HG03432 (cell line): ENCODE measurements at regions not wholly inside any gene's neighbourhood (a gene's known extent, or its start where the extent isn't known, plus 50 kb on each side); places are given as distances from the start of the nearest gene placed in this dataset.
"Not testable (repeated sequence)": the region's sequence is repeated elsewhere in the genome, so short reads cannot be mapped to it uniquely, and the experiment has no call there.

ENCODE experiments used
- ATAC-seq: cut with Tn5 transposase; IDR thresholded peaks from one replicate; pipeline ENCODE4 v1.9.1; 2021; ENCODE audit warnings: mild to moderate bottlenecking, moderate library complexity; ENCODE audit not compliant: unreplicated experiment

DNA sequence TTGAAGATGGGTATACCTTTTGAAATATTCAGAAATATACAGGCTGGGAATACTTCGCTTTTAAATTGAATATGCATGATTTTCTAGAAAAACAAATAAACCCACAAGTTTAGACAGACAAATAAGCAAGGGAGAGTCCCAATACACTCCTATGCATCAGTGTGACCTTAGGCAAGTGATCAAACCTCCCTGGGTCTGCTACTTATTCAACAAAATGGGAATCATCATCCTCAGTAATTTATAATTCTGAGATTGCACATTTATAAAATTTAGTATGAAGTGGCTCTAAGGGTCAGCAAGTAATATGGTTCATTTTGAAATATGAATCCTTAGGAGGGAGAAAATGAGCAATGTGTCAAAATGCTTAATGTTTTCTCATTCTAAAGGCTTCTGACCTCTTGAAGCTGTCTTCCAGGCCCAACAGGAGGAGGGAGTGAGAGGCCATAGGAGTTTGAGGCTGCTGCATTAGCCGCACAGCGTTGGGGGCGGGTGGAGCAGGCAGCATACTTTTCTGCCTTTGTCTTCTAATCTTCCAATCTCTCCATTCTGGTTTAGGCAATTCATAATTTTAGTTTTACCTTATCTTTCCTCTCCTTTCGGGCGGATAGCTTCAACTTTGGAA, 155.1 kb downstream of the TRIB2 start:
- ATAC-seq: no peak

DNA sequence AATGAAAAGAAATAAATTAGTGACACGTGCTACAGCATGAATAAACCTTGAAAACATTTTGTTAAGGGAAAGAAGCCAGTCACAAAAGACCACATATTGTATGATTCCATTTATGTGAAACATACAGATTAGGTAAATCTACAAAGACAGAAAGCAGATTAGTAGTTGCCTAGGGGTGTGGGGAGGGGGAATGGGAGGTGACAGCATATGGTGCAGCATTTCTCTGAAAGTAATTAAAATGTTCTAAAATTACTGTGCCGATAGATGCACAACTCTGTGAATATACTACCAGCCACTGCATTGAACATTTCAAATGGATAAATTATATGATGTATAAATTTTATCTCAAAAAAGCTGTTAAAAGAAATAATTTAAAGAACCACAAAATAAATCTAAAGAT, 161.0 kb downstream of the TRIB2 start:
- ATAC-seq: no peak

DNA sequence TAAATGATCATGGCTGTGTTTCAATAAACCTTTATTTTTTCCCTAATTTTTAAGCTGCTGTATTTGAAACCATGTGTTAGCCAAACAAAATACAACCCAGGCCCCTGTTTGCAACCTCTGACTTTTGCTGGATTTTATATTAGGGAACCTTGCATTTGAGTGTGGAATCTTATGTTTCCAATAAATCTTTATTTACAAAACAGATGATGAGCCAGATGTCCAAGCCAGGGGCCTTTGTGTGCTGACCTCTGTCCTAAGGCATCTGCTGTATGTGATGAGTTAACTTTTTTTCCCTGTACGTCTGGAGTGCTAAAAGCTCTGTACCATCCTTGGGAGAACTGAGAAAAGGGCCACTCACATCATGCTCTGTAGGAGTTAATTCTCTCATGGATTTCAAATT, 162.9 kb downstream of the TRIB2 start:
- no peak for ATAC-seq

DNA sequence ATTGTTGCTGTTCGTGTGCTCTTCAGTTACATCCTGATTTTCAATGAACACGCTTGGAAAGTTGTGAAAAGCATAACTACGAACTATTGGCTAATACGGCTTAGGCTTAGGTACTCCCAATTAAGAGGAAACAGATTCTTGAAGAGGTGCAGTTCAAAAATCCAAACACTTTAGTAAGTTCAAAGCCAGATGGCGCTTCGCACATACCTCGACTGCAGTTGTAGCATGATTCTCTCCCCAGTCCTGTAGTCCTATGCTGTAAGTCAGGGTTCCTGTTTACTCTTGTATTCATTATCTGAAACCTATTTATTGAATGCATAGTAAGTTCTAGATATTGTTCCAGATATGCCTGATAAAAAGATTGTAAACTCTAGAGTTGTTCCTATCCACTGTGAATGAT, 165.2 kb downstream of the TRIB2 start:
- no peak for ATAC-seq

DNA sequence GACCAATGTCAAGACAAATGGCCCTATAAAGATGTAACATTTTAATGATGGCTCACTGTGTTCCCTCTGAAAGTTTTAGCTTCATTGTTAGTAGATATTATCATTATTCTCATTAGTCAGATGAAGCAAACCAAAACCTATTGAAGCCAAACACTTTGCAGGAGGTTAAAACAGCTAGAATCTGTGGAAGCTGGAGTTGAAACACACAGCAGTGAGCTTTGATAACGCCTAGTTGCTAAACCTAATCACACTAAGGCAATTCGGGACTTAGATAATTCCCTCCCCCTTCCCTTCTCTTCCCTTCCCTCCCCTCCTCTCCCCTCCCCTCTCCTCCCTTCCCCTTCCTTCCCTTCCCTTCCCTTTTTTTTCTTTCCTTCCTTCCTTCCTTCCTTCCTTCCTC, 165.7 kb downstream of the TRIB2 start:
- ATAC-seq: no peak

DNA sequence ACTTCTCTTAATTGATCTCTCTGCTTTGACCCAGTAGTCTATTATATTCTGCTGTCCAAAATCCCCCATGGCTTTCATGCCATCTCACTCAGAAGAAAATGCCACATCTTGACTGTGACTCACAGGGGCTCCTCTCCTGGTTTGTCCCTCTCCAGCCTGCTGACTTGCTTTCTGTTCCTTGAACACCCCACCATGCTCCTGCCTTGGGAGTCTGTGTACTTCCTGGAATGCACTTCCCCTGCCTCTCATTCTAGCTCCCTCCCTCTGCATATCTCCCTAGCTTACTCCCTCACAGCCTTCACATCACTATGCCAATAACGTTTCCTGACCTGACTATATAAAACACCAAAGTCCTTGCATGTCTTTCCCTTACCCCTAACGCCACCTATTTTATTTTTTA, 167.2 kb downstream of the TRIB2 start:
- no peak for ATAC-seq

DNA sequence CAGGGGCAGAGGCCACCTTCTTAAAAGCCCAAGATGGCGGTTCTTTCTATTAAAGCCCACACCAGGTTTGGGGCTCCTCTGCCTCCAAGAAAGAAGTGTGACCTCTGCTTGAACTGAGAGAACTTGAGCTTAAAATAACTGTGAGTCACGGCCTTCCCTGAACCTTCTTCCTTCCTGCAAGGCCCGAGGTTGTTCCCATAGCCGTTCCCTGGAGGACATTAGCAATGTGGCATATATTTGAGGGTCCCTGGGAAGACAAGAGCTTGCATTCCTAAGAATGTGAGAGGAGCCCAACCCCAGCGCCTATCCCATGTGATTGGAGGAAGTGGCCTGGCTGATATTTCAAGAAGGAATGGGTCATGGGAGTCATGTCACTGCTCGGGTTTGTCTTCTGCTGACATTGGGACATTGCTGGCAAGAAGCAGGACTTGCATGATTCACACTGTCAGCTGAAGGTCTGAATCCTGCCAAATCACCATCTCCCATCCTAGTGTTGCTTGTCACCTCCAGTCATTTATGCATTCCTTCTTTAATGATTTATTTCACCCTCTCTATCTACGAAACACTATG, 168.1 kb downstream of the TRIB2 start:
- ATAC-seq: no peak

DNA sequence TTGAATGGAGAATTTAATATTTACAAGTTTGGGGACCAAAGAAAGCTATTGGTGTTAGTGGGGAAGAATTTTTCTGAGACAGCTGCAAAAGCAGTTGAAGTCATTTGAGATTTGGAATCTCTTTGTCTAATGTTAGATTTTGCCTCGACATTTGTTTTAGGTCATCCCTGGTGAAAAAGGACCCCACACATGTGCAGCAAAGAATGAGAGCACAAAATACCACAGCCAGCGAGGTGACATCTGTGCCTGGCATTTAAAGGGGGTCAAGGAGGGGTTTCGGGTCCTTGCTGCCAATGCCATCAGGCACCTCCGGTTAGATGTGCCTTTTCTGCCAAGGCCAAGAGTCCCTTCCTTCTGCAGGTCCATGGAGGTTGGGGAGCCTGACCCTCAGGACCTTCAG, 173.3 kb downstream of the TRIB2 start:
- no peak for ATAC-seq

DNA sequence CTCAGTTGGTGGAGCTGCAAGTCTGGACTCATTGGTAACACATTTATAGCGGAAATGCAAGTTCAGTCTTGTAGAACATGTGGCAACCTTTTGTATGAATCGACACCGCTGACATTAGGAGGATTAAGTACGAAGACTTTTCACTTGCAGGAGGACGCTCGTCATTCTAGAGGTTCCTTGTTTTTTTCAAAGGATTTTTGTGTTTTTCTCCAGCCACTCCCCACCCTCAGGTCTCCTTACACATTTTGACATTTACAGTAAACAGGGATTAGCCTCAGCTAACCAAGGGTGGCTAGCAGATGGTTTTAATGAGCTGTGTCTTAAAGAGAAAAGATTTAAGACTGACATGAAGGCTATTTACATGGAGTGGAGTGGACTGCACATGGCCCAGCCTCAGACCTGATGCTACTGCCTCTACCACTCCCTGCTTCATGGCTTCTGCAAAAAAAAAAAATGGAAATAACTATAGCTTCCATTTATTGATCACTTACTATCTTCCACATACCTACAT, 173.8 kb downstream of the TRIB2 start:
- ATAC-seq: no peak

DNA sequence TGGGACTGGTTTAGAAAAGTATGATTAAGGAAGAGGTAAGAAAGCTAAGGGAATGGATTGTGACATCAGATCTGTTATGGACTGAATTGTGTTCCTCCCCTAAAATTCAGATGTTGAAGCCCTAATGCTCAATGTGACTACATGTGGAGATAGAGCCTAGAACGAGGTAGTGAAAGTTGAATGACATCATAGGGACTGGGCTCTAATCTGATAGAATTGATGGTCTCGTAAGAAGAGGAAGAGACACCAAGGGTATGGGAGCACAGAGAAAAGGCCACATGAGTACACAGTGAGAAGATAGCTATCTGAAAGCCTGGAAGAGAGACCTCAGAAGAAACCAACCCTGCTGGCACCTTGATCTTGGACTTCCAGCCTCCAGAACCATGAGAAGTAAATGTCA, 178.3 kb downstream of the TRIB2 start:
- ATAC-seq: no peak

DNA sequence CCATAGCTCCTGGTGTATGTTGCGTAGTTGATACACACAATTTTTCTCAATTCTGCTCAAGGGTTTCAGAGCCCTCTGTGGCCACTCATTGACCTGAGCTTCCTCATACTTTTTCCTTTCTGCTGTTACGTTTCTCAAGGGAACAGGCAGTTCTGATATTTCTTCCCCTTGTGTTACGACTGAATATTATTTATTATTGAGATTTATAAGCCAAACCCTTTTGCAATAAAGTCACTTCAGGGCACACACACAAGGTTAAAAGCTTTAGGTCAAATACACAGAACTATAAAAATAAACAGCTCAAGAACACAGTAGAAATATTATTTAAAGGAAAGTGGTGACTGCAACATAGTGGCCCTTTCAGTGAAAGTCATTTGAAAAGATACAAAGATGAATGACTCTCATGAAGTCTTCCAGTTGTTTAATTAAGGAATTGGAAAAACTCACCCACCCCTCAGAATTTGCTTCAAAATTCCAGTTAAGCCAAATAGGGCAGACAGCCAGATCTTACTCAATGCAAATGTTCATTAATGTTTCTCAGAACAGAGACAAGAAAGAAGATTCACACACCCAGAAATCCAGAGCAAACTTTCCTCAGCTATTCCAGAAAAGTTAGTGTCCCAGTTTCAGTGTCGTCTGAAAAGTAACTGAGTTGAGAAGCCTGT, 179.7 kb downstream of the TRIB2 start:
- no peak for ATAC-seq

DNA sequence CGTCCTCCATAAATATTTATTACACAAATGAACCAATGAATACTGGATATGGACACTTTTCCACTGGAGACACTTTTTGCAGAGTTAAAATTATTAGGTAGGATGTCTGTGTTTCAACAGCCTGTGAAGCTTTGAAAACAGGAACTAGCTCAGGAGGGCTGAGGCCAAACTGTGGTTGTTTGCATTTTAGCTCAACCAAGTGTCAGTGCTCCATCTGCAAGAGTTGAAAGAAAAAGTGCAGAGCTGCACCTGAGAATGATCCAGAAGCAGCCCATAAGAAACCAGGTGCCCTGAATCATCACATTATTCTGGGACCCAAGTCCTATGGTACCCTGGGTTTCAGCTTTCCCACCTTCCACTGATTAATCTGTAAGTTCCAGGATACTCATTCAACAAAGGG, 180.4 kb downstream of the TRIB2 start:
- no peak for ATAC-seq

DNA sequence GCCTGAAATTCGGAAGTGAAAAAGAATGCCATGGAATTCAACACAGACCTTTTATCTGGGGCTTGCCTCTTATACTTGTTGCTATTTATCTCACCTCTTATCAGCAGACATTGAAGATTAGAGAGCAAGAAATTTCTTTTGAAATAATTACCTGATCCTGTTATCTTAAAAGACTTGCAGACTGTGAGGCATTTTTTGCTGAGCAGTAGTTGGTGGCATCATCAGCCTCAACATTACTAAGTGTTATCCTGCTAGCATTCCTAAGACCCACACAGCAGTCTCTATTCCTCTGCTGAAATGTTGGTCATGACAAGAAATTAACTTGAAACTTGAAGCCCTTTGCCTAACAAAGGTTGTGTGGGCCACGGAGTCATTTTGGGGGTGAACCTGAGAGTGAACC, 186.5 kb downstream of the TRIB2 start:
- no peak for ATAC-seq

DNA sequence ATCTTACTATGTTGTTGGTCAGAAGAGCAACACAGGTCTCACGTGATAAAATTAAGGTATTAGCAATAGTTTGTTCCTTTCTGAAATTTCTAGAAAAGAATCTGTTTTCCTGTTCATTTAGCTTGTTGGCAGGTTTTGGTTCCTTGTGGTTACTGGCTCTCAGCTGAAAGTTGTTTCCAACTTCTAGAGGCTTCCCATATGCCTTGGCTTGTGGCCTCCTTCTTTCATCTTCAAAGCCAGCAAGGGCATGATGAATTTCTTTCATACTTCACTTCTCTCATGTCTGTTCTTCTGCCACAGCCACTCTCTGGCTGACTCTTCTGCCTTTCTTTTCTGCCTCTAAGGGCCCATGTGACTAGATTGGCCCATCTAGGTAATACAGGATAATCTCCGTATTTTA, 193.7 kb downstream of the TRIB2 start:
- no peak for ATAC-seq

DNA sequence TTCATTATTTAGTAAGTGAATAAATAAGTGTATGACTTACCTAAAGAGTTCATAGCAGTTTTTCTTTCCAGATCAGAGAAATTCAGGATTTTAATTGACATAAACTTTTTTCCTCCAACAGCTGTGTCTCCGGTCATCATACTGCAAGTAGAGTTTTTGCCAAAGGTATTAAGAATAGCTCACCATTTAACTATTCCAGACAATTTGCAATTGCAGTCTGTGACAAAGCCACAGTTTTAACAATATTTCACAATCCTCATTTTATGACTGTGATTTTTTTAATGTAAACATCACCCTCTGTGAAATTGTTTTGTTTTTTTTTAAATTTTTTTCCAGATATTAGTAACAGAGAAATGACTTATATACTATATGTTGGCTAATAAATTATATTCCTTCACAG, 199.1 kb downstream of the TRIB2 start:
- no peak for ATAC-seq

DNA sequence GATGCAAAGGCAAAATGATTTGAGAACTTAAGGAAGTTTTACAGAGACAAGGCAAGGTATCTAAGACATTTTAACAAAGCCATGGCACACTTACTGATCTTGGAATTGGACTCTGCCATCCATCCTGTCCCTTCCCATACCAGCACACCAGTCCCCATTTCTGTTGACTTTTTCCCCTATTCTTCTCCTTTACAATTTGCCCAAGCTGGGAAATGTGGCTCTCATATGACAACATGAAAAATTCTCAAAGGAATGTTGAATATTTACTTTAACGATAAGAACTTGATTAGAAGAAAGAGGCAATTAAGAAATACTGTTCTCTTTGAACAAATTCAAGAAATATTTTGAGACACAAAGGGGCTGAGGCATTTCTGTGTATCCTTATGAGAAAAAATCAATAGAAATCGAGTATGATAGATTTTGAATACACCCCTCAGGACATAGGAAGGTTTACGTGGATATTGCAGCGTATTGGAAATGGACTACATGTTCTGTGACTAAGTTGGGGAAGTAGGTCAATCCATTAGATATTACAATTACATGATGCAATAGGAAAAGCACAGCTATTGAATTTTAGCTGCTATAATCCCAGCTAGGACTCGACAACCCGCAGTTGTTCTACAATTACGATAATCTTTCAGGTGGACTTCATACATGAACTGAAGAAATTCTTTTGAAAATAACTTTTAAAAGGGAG, 201.6 kb downstream of the TRIB2 start:
- no peak for ATAC-seq

DNA sequence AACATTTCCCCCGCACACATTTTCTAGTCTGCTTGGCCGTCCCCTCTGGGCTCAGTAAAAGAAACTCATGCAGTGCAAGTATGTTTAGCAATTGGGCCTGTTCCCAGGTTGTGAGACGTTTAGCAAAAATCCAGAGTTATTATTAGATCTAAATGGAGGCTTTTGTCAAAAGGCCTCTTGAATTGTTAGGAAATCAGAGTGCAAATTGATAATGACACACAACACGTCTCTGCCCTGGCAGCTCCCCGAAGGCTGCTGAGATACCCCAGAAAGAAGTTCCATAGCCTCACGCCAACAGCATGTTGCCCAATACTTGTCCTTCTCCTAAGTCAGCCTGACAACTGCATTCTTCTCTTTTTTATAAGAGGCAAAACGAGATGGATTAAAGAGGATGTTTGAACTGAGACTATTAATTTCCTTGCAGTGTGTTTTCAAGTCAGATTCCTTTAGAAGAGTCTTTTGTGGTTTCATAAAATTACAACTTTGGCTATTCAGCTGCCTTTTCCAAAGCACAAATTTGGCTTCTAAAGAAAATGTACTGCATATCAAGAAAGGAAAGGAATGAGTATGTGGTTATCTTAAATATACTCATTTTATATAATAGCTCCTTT, 202.2 kb downstream of the TRIB2 start:
- no peak for ATAC-seq

DNA sequence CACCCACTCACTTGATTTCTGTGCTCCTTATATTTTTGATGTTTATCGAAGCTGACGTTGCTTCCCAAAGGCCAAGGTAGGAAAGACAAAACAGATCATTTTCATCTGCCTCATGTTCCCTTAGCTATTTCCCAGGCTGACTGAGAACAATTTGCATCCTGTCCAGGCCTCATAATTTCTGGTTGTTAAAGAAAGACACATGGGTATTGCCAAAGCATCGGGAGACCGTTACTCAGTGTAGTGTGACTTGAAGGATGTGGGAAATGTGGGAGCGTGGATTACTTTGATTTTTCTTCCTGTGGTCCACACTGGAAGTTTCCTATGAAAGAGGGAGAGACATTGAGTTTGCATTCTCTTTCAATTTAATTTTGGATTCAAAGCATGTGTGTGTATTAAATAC, 204.6 kb downstream of the TRIB2 start:
- no peak for ATAC-seq

DNA sequence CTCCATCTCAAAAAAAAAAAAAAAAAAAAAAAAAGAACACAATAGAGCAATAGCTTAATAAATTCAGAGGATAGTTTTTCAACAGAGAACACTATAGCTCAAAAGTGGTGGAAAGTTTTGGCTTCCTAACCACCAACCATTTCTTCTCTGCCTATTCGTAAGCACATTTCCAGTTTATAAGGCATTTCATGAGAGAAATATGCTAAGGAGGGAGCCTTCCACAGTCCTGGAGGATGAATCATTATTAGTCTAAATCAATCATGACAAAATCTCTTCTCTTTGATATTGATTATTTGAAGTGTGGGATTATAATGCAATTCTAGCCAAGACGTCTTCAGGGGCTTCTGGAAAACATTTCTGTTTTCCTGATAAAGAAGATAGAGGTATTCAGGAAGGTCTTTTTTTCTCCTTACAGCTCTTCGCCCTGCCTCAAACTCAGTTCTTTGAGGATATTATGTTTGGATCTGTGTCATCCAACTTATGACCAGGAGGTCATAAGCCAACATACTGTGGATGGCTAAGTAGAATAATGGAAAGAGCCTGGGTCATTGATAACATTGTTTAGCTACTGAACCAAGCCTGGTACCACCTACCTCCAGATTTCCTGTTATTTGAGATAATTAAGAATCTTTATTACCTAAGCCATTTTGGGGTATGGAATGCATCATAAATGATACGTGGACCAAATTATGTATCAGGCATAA, 207.3 kb downstream of the TRIB2 start:
- ATAC-seq: no peak

DNA sequence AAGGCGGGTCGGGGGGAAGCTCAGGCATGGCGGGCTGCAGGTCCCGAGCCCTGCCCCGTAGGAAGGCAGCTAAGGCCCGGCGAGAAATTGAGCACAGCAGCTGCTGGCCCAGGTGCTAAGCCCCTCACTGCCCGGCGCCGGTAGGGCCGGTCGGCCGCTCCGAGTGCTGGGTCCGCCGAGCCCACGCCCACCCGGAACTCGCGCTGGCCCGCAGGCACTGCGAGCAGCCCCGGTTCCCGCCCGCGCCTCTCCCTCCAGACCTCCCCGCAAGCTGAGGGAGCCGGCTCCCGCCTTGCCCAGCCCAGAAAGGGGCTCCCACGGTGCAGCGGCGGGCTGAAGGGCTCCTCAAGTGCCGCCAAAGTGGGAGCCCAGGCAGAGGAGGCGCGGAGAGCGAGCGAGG, 209.9 kb downstream of the TRIB2 start:
- ATAC-seq: not testable (repeated sequence)

DNA sequence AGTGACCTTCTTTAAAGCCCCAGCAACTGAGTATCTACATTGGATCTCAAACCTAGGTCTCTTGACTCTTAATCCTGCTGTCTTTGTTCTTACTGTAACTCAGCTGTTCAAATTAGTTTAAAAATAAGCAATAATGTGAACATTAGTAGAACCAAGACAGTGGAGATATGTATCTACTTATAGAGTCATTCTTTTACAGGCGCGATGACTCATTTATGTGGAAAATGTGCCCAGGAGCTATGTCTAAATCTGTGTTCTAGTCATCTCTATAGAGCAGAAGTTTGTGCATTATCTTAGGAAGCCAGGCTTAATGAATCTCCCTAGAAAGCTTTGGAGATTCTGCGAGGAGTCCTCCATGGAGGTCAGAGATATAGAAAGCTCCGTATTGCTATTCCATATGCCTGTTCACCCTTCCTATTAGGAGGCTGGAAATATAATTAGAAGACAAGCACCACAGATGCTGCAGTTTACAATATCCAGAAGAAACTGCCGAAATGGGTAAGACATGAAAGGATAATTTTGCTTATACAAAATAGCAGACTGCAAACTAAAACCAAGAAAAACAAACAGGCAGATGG, 211.6 kb downstream of the TRIB2 start:
- no peak for ATAC-seq
